HEK293 (cell line): ENCODE measurements at regions not wholly inside any gene's neighbourhood (a gene's known extent, or its start where the extent isn't known, plus 50 kb on each side); places are given as distances from the start of the nearest gene placed in this dataset.
"Not testable (repeated sequence)": the region's sequence is repeated elsewhere in the genome, so short reads cannot be mapped to it uniquely, and the experiment has no call there.

ENCODE experiments used
- CTCF ChIA-PET: fragments of 350-600 bp; formaldehyde crosslinking; extraction: SDS; loops from one replicate; lab custom pipeline; 2021; ENCODE audit warnings: antibody characterized with exemption; lab: Yijun Ruan, JAX
- POLR2A ChIA-PET: fragments of 300-600 bp; formaldehyde crosslinking; extraction: SDS; loops from one replicate; lab custom pipeline; 2020; ENCODE audit warnings: antibody characterized with exemption, inconsistent platforms; lab: Yijun Ruan, JAX
- H3K27ac ChIP-seq: fragments of 200-500 bp; sonication (Bioruptor generic); 2 replicates; pipeline ENCODE4 v1.5.1; 2014; ENCODE audit warnings: low read depth, low read length, control low read depth, inconsistent platforms; ENCODE audit errors: extremely low read depth
- H3K36me3 ChIP-seq, 2 experiments: fragments of 200-500 bp in 1 of 2; sonication (Bioruptor generic) in 1 of 2; 1 replicate in 1 of 2; 2 replicates in 1 of 2; pipeline ENCODE4 v1.5.1; 2014 to 2017; ENCODE audit warnings: inconsistent platforms in 2 of 2, low read length in 2 of 2; ENCODE audit not compliant: control insufficient read depth in 2 of 2, insufficient read depth in 1 of 2
- H3K4me1 ChIP-seq: fragments of 200-500 bp; sonication (Bioruptor generic); 2 replicates; pipeline ENCODE4 v1.5.1; 2014; ENCODE audit warnings: mild to moderate bottlenecking, low read length, inconsistent platforms; ENCODE audit not compliant: control insufficient read depth, insufficient read depth
- H3K4me3 ChIP-seq: 2 replicates; pipeline ENCODE4 v1.5.1; 2011; ENCODE audit warnings: low read depth, mild to moderate bottlenecking, control low read depth, low read length, moderate library complexity
- H3K9me3 ChIP-seq: fragments of 200-500 bp; sonication (Bioruptor generic); 2 replicates; pipeline ENCODE4 v1.5.1; 2014; ENCODE audit warnings: low read depth, low read length, inconsistent platforms; ENCODE audit not compliant: control insufficient read depth, insufficient read depth
- HOXA7 ChIP-seq: sonication (generic); formaldehyde crosslinking; IDR thresholded peaks from 2 replicates; pipeline ENCODE4 v1.8.1; 2022; ENCODE audit warnings: missing genetic modification reagents, borderline replicate concordance
- HOXD13 ChIP-seq: sonication (generic); formaldehyde crosslinking; IDR thresholded peaks from 2 replicates; pipeline ENCODE4 v1.8.0; 2022; ENCODE audit warnings: missing genetic modification reagents, borderline replicate concordance
- OSR2 ChIP-seq: fragments of 450-650 bp; formaldehyde crosslinking; IDR thresholded peaks from 2 replicates; pipeline ENCODE4 v1.5.1; 2016; ENCODE audit warnings: missing biosample characterization, missing genetic modification characterization
- RBAK ChIP-seq: fragments of 450-650 bp; formaldehyde crosslinking; IDR thresholded peaks from 2 replicates; pipeline ENCODE4 v1.5.1; 2016; ENCODE audit warnings: missing biosample characterization, missing genetic modification characterization
- TCF7L2 ChIP-seq: IDR thresholded peaks from 2 replicates; pipeline ENCODE4 v1.6.1; 2011; ENCODE audit warnings: low read depth, mild to moderate bottlenecking, inconsistent platforms, low read length, moderate library complexity, borderline replicate concordance
- ZBTB17 ChIP-seq: fragments of 450-650 bp; formaldehyde crosslinking; IDR thresholded peaks from 2 replicates; pipeline ENCODE4 v1.5.1; 2016; ENCODE audit warnings: missing biosample characterization, missing genetic modification characterization
- ZBTB6 ChIP-seq: fragments of 450-650 bp; formaldehyde crosslinking; IDR thresholded peaks from 2 replicates; pipeline ENCODE4 v1.5.1; 2017; ENCODE audit warnings: missing biosample characterization, missing genetic modification characterization
- ZNF175 ChIP-seq: fragments of 450-650 bp; formaldehyde crosslinking; IDR thresholded peaks from 2 replicates; pipeline ENCODE4 v1.5.1; 2016; ENCODE audit warnings: missing biosample characterization, missing genetic modification characterization
- ZNF2 ChIP-seq: fragments of 450-650 bp; formaldehyde crosslinking; IDR thresholded peaks from 2 replicates; pipeline ENCODE4 v1.5.1; 2016; ENCODE audit warnings: missing biosample characterization, missing genetic modification characterization
- ZNF202 ChIP-seq: fragments of 450-650 bp; formaldehyde crosslinking; IDR thresholded peaks from 2 replicates; pipeline ENCODE4 v1.5.1; 2016; ENCODE audit warnings: missing biosample characterization, missing genetic modification characterization, borderline replicate concordance
- ZNF362 ChIP-seq: fragments of 450-650 bp; formaldehyde crosslinking; IDR thresholded peaks from 2 replicates; pipeline ENCODE4 v1.5.1; 2016; ENCODE audit warnings: missing biosample characterization, missing genetic modification characterization
- ZNF518A ChIP-seq: fragments of 450-650 bp; formaldehyde crosslinking; conservative IDR thresholded peaks from 2 replicates; pipeline ENCODE4 v1.5.1; 2016; ENCODE audit warnings: low read depth, missing biosample characterization, missing genetic modification characterization
- ZNF530 ChIP-seq: fragments of 450-650 bp; formaldehyde crosslinking; IDR thresholded peaks from 2 replicates; pipeline ENCODE4 v1.5.1; 2016; ENCODE audit warnings: low read depth, missing biosample characterization, missing genetic modification characterization
- ZNF558 ChIP-seq: fragments of 450-650 bp; formaldehyde crosslinking; IDR thresholded peaks from 2 replicates; pipeline ENCODE4 v1.5.1; 2016; ENCODE audit warnings: missing biosample characterization, missing genetic modification characterization
- ZNF654 ChIP-seq: fragments of 450-650 bp; formaldehyde crosslinking; IDR thresholded peaks from 2 replicates; pipeline ENCODE4 v1.5.1; 2016; ENCODE audit warnings: low read depth, missing biosample characterization, missing genetic modification characterization
- ZNF791 ChIP-seq: fragments of 450-650 bp; formaldehyde crosslinking; IDR thresholded peaks from 2 replicates; pipeline ENCODE4 v1.5.1; 2016; ENCODE audit warnings: missing biosample characterization, missing genetic modification characterization
- ZSCAN5A ChIP-seq: fragments of 450-650 bp; formaldehyde crosslinking; IDR thresholded peaks from 2 replicates; pipeline ENCODE4 v1.5.1; 2016; ENCODE audit warnings: missing biosample characterization, missing genetic modification characterization

GRCh38 chr3:70612920-70613319, 300.5 kb upstream of the MDFIC2 start (continued):
- TF ChIP-seq ZSCAN5A (tag by site-specific recombination) (no peak), ZNF654 (tag by site-specific recombination) (no peak), ZNF202 (no peak), ZNF2 (tag by site-specific recombination) (no peak)
- TF ChIP-seq, all 188 proteins: peak for 0

GRCh38 chr3:70611667-70612277, 299.3 kb upstream of the MDFIC2 start:
- POLR2A ChIA-PET, H3K9me3 ChIP-seq, H3K36me3 ChIP-seq, H3K4me3 ChIP-seq, H3K4me1 ChIP-seq, CTCF ChIA-PET, H3K27ac ChIP-seq: not testable (repeated sequence)

GRCh38 chr3:70608434-70608833, 296.0 kb upstream of the MDFIC2 start:
- no peak for TF ChIP-seq ZNF558 (tag by site-specific recombination)
- TF ChIP-seq OSR2 (tag by site-specific recombination) = no peak
- no peak for TF ChIP-seq ZBTB6 (tag by site-specific recombination)
- no peak for TF ChIP-seq ZBTB17 (tag by site-specific recombination)
- ChIA-PET CTCF (no interaction called here), POLR2A (no interaction called here)
- Histone ChIP-seq H3K9me3 (no peaks in the 10 kb centered on the region), H3K36me3 (no peaks in the 10 kb centered on the region), H3K27ac (no peak overlapping the region), H3K4me3 (no peak overlapping the region), H3K4me1 (no peaks in the 10 kb centered on the region)

- TF ChIP-seq HOXD13 (CRISPR knock-in tag) (no peak), HOXA7 (CRISPR knock-in tag) (no peak)
- TF ChIP-seq, all 188 proteins: peak for 0
- ChIA-PET POLR2A (no interaction called here), CTCF (no interaction called here)
- no peaks in the 10 kb centered on the region for H3K4me1 ChIP-seq
- no peak overlapping the region for H3K27ac ChIP-seq
- no peaks in the 10 kb centered on the region for H3K36me3 ChIP-seq
- H3K4me3 ChIP-seq = no peak overlapping the region
- no peaks in the 10 kb centered on the region for H3K9me3 ChIP-seq
Observed at GRCh38 chr3:70607469-70607868, 295.0 kb upstream of the MDFIC2 start.

- ChIA-PET POLR2A (interaction anchor here (0.7 kb wide), 1 partner anchor 914 kb away, joined by 3 read pairs; no protein-coding TSS in a partner anchor), CTCF (interaction anchor here (0.6 to 0.8 kb wide), 2 partner anchors 279 to 868 kb away, joined by 3 to 5 read pairs; no protein-coding TSS in a partner anchor)
- TF ChIP-seq ZNF791 (tag by site-specific recombination) (no peak), RBAK (tag by site-specific recombination) (no peak), ZNF518A (tag by site-specific recombination) (no peak), ZNF530 (tag by site-specific recombination) (no peak), ZNF175 (tag by site-specific recombination) (no peak), TCF7L2 (no peak), ZNF362 (tag by site-specific recombination) (no peak)
Observed at GRCh38 chr3:70606018-70606417, 293.6 kb upstream of the MDFIC2 start.

More at GRCh38 chr3:70606018-70606417, 293.6 kb upstream of the MDFIC2 start:
- H3K36me3 ChIP-seq = no peaks in the 10 kb centered on the region
- no peak overlapping the region for H3K27ac ChIP-seq
- H3K4me1 ChIP-seq = no peaks in the 10 kb centered on the region
- H3K9me3 ChIP-seq = no peaks in the 10 kb centered on the region
- H3K4me3 ChIP-seq = no peak overlapping the region
